Activated CD4-positive, alpha-beta T cell treated with anti-CD3 and anti-CD28 coated beads, Interleukin-2, amount 10 ng/mL, durations not matched to agents 24 days and 14 days (primary cell): ENCODE measurements at regions not wholly inside any gene's neighbourhood (a gene's known extent, or its start where the extent isn't known, plus 50 kb on each side); places are given as distances from the start of the nearest gene placed in this dataset.

Experiments used
- DNase-seq: peaks from one replicate; pipeline ENCODE4 v3.0.0; 2022
- H3K27ac Mint-ChIP-seq: one replicate; pipeline ENCODE4 v1.8.0; 2022; ENCODE audit warnings: mild to moderate bottlenecking, mixed read lengths
- H3K27me3 Mint-ChIP-seq: one replicate; pipeline ENCODE4 v1.8.0; 2022; ENCODE audit warnings: mixed read lengths
- H3K36me3 Mint-ChIP-seq: one replicate; pipeline ENCODE4 v1.8.0; 2022; ENCODE audit warnings: low read depth, mild to moderate bottlenecking, mixed read lengths
- H3K4me1 Mint-ChIP-seq: one replicate; pipeline ENCODE4 v1.8.0; 2021; ENCODE audit warnings: mixed read lengths
- H3K4me3 Mint-ChIP-seq: one replicate; pipeline ENCODE4 v1.8.0; 2022; ENCODE audit warnings: mild to moderate bottlenecking, moderate library complexity, mixed read lengths
- H3K9me3 Mint-ChIP-seq: one replicate; pipeline ENCODE4 v1.8.0; 2021; ENCODE audit warnings: mixed read lengths
- intact Hi-C: fragments of 100-400 bp; cut with micrococcal nuclease; formaldehyde crosslinking; loops from one replicate; pipeline ENCODE4 v1.15.1; 2023

DNA sequence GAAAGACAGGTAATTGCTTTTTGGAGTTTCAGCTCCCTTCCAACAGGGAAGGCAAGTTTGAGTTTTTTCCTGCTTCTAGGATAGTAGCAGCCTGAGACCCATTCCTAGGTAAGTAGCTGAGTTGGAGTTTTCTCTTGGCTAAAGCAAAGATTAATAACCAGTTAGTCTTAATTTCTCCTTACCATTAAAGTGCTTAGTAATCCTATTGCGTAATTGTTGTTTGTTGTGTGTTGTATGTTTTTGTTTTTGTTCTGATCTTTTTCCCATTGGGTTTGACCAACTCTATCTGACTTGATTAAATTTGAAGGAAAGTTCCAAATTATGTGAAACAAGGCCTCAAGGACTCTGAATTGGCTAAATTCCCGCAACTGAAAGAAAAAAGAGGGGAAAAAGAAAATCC, 83.5 kb downstream of the TBX22 start:
- intact Hi-C loops: no loop called here
- no peaks in the 10 kb centered on the region for H3K4me1 Mint-ChIP-seq
- DNase-seq: no peak
- no peaks in the 10 kb centered on the region for H3K36me3 Mint-ChIP-seq
- H3K9me3 Mint-ChIP-seq: no peaks in the 10 kb centered on the region
- no peaks in the 10 kb centered on the region for H3K27me3 Mint-ChIP-seq
- H3K4me3 Mint-ChIP-seq: no peak overlapping the region
- no peak overlapping the region for H3K27ac Mint-ChIP-seq

DNA sequence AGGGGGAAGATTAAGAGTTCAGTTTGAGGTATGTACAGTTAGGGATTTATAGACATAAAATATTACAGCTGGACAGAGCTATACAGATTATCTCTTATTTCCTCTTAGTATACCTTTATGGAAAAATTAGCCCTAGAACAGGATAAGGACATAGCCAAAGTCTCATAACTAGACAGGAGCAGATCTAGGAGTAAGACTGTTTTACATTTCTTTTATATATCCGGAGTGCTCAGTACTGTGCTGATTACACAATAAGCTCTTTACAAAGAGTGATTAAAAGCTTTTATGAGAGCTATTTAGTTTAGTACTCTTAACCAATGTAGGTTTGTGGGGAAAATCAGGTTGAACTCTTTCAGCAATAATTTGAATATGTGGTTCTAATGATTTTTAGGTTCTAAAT, 105.8 kb downstream of the TBX22 start:
- H3K27ac Mint-ChIP-seq: no peak overlapping the region
- H3K9me3 Mint-ChIP-seq: no peaks in the 10 kb centered on the region
- no peaks in the 10 kb centered on the region for H3K36me3 Mint-ChIP-seq
- H3K27me3 Mint-ChIP-seq: no peaks in the 10 kb centered on the region
- H3K4me1 Mint-ChIP-seq: no peaks in the 10 kb centered on the region
- DNase-seq: no peak
- intact Hi-C loops: no loop called here
- H3K4me3 Mint-ChIP-seq: no peak overlapping the region

DNA sequence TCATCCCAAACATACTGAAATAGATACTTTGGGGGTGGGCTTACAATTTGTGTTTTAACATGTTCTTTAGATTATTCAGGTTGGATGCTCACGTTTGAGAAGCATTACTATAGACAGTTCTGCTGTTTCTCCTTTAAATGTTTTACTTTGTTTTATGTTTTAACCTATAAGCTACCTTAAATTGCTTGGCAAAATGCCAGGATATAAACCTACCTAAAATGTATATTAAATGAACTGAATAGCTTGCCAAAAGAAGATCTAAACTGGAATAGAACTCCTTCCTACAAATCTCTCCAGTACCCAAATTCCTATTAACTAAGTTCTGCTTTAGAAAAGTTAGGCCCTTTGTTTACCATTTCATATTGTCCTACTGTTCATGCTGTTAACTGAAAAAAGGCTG, 124.4 kb downstream of the TBX22 start:
- H3K27me3 Mint-ChIP-seq: no peaks in the 10 kb centered on the region
- no peaks in the 10 kb centered on the region for H3K9me3 Mint-ChIP-seq
- DNase-seq: no peak
- H3K4me1 Mint-ChIP-seq: no peaks in the 10 kb centered on the region
- no peak overlapping the region for H3K4me3 Mint-ChIP-seq
- intact Hi-C loops: no loop called here
- no peak overlapping the region for H3K27ac Mint-ChIP-seq
- H3K36me3 Mint-ChIP-seq: no peaks in the 10 kb centered on the region

DNA sequence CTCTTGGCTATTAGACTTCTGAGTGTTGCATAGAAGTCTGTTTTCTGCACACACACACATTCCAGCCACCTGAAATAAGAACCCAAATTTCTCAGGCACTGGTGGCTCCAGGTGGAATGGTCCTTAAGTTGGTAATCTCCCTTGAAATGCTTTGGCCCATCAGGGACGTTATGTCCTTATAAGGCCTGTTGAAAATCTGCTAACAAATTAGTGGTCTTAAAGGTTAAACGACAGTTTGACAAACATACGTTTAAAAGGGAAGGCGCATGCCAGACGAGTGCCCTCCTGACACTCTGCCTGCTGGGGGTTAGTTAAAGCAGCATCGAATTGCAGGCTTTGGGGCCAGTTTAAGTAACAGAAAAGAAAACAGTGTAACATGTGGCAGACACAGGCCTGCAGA, 125.0 kb downstream of the TBX22 start:
- no peak for DNase-seq
- no peaks in the 10 kb centered on the region for H3K27me3 Mint-ChIP-seq
- intact Hi-C loops: no loop called here
- no peaks in the 10 kb centered on the region for H3K9me3 Mint-ChIP-seq
- H3K27ac Mint-ChIP-seq: no peak overlapping the region
- H3K36me3 Mint-ChIP-seq: no peaks in the 10 kb centered on the region
- no peak overlapping the region for H3K4me3 Mint-ChIP-seq
- no peaks in the 10 kb centered on the region for H3K4me1 Mint-ChIP-seq

DNA sequence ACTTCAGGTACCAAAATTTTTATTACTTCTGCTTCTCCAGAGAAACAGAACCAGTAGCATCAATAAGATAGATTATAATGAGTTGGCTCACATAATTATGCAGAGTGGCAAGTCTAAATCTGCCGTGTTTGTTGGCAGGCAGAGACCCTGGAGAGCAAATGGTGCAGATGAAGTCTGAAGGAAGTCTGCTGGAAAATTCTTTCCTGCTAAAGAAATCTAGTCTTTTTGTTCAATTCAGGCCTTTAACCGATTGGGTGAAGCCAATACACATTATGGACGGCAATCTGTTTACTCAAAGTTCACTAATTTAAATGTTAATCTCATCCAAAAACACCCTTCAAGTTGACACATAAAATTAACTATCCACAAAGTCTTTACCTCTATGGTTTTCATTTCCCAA, 156.0 kb downstream of the TBX22 start:
- H3K9me3 Mint-ChIP-seq: no peaks in the 10 kb centered on the region
- intact Hi-C loops: no loop called here
- no peaks in the 10 kb centered on the region for H3K4me1 Mint-ChIP-seq
- DNase-seq: no peak
- H3K4me3 Mint-ChIP-seq: no peak overlapping the region
- no peaks in the 10 kb centered on the region for H3K36me3 Mint-ChIP-seq
- no peak overlapping the region for H3K27ac Mint-ChIP-seq
- no peaks in the 10 kb centered on the region for H3K27me3 Mint-ChIP-seq

DNA sequence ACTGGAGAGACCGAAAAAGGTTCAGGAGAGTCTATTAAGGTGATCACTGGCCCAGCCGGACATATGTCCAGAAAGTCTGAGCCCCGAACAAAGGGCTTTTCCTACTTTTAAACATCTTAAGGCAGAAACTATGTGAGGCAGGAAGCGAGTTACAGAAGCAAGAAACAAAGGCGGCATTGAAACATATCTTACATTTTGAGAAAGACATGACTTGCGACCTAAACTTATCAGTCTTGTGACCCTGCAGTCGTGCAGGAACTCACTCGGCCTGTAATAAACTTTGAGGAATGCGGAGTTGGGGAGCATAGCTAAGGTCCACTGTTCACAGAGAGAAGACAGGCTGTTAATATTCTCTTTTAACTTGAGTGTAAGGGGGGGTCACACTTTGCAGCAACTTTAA, 158.7 kb downstream of the TBX22 start:
- no peak overlapping the region for H3K4me3 Mint-ChIP-seq
- intact Hi-C loops: no loop called here
- H3K27me3 Mint-ChIP-seq: no peaks in the 10 kb centered on the region
- H3K9me3 Mint-ChIP-seq: no peaks in the 10 kb centered on the region
- no peaks in the 10 kb centered on the region for H3K36me3 Mint-ChIP-seq
- no peaks in the 10 kb centered on the region for H3K4me1 Mint-ChIP-seq
- H3K27ac Mint-ChIP-seq: no peak overlapping the region
- DNase-seq: no peak

DNA sequence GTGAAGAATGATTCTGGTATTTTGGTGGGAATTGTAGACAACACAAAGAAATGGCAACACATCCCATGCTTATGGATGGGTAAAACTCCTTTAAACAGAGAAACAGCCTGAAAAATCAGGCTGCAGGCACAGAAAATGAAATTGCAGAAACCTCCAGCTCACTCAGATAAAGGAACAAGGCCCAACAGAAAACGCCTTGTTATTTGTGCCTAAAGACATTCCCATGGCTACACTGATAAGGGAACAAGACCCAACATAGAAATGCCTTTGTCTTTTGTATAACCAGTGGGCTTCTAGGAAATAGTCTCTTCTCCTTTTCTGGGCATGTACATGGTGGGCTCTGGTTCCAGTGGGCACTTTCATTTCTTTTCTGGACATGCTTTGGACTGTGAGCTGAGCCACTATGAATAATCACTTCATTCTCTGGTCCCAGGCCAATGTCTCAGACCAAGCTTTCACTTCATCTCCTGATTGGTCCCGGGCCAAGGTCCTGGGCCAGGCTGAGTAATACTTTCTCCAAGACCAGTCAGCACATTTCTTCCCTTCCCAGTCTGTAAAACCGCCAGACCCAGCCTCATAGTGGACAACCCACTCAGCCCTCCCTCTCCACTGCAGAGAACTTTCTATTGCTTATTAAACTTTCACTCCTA, 160.5 kb downstream of the TBX22 start:
- Mint-ChIP-seq H3K36me3 (no peaks in the 10 kb centered on the region), H3K4me3 (no peak overlapping the region), H3K27me3 (no peaks in the 10 kb centered on the region), H3K9me3 (no peaks in the 10 kb centered on the region), H3K4me1 (no peaks in the 10 kb centered on the region), H3K27ac (no peak overlapping the region)
- DNase-seq: no peak
- intact Hi-C loops: no loop called here

DNA sequence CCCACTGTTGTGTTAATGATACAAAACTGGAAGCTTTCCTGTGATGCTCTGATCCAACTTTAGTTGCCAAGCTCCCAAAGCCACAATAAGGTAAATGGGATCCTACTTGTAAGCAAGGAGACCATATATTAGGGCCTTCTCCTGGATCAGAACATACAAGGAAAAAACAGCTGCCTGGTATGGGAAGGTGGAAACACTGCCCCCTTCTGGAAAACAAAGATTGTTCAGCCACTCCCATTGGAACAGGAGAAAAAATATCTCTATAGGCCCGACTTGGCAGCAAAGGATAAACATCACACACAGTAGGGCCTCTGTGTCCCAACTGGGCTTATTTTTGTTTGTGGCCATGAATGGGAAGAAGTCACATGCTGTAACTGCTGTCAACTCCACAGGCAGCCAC, 166.5 kb downstream of the TBX22 start:
- no peaks in the 10 kb centered on the region for H3K27me3 Mint-ChIP-seq
- no peak for DNase-seq
- no peak overlapping the region for H3K4me3 Mint-ChIP-seq
- H3K9me3 Mint-ChIP-seq: no peaks in the 10 kb centered on the region
- no peaks in the 10 kb centered on the region for H3K36me3 Mint-ChIP-seq
- no peaks in the 10 kb centered on the region for H3K4me1 Mint-ChIP-seq
- intact Hi-C loops: no loop called here
- no peak overlapping the region for H3K27ac Mint-ChIP-seq

DNA sequence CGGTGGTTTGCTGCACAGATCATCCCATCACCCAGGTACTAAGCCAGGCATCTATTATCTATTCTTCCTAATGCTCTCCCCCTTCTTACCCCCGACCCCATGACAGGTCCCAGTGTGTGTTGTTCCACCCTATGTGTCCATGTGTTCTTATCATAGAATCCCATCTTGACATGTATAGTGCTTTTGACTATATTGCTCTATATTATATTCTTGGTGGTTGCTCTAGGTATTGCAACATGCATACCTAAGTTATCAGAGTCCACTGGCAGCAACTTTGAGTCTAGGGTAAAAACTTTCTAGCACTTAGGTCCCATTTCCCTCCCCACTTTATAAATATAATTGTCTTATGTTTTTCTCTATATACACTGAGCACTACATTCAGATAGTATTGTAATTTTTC, 170.3 kb downstream of the TBX22 start:
- intact Hi-C loops: no loop called here
- Mint-ChIP-seq H3K36me3 (no peaks in the 10 kb centered on the region), H3K9me3 (no peaks in the 10 kb centered on the region), H3K27me3 (no peaks in the 10 kb centered on the region), H3K4me3 (no peak overlapping the region), H3K4me1 (no peaks in the 10 kb centered on the region), H3K27ac (no peak overlapping the region)
- DNase-seq: no peak

DNA sequence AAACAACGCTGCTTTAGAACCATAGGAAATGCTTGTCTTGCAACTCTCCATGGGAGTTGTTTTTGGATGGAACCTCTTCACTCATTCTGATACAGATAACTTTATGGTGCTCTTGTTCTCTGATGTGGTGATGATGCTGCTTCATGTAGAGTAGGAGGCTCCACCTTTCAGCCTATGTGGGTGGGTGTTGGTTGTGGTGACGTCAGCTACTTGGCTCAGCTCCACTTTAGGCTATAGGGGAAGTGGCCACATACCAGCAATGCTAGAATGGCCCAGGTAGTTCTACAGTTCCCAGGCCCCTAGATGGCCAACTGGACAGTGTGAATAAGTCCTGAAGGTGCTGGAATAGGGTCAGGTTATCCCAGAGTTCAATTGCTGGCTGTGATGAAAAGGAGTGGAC, 192.1 kb downstream of the TBX22 start:
- Mint-ChIP-seq H3K4me3 (no peak overlapping the region), H3K27me3 (no peaks in the 10 kb centered on the region), H3K36me3 (no peaks in the 10 kb centered on the region), H3K27ac (no peak overlapping the region), H3K9me3 (no peaks in the 10 kb centered on the region), H3K4me1 (no peaks in the 10 kb centered on the region)
- intact Hi-C loops: no loop called here
- DNase-seq: no peak

DNA sequence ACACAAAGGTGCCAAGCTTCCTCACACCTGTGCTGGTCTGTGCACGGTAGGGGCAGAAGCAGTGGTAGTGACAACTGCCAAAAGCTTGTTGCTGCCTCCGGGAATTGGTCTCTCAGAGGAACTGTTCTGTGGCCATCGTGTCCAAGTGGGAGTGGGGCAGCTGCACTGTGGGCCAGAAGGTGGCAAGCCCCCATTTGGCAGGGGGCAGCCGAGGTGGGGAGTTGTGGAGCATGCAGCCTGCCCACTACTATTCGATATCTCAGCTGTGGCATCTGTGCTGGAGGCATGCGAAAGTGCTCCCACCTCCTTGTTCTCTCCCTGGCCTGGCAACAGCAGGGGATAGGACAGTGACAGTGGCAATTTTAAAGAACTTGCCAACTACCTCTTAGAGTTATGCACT, 192.8 kb downstream of the TBX22 start:
- DNase-seq: no peak
- H3K27ac Mint-ChIP-seq: no peak overlapping the region
- H3K4me3 Mint-ChIP-seq: no peak overlapping the region
- H3K27me3 Mint-ChIP-seq: no peaks in the 10 kb centered on the region
- H3K4me1 Mint-ChIP-seq: no peaks in the 10 kb centered on the region
- intact Hi-C loops: no loop called here
- H3K36me3 Mint-ChIP-seq: no peaks in the 10 kb centered on the region
- H3K9me3 Mint-ChIP-seq: no peaks in the 10 kb centered on the region

DNA sequence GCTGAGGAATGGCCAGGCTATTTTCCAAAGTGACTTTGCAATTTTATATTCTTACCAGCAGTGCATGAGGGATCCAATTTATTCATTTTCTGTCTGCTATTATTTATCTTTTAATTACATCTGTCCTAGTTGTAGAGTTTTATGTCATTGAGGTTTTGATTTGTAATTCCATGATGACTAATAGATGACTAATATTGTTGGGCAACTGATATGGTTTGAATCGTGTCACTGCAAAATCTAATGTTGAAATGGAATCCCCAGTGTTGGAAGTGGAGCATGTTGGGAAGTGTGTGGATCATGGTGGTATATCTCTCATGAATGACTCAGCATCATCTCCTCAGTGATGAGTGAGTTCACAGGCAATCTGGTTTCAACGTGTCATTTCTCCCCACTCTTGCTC, 201.5 kb downstream of the TBX22 start:
- no peaks in the 10 kb centered on the region for H3K36me3 Mint-ChIP-seq
- H3K4me1 Mint-ChIP-seq: no peaks in the 10 kb centered on the region
- no peaks in the 10 kb centered on the region for H3K27me3 Mint-ChIP-seq
- no peak overlapping the region for H3K27ac Mint-ChIP-seq
- H3K4me3 Mint-ChIP-seq: no peak overlapping the region
- intact Hi-C loops: no loop called here
- DNase-seq: no peak
- H3K9me3 Mint-ChIP-seq: no peaks in the 10 kb centered on the region

DNA sequence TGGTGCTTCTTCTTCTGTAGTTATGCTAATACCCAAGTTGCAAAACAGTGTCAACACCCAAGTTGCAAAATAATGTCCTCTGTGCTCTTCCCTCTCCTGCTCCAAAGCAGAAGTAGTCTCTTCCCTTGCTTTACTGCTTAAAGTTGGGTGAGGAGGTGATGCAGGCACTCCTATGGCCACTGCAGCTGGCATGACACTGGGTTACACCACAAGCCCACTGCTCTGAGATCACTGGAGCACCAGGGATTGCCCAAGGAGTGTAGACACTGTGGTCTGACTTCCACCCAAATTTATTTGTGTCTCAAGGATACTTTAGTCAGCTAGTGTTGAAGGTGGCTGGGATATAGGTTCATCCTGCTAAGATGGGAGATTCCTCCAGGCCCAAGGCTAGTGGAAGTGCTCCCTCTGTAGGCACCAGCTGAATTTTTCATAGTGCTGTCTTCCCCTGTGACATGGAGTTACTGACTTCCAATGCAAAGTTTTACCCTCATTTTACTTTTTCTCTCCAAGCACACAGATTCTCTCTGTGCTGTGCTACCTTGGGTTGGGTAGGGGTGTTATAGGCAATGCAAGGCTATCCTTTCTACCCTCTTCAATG, 196.2 kb upstream of the TENT5D start:
- Mint-ChIP-seq H3K27ac (no peak overlapping the region), H3K36me3 (no peaks in the 10 kb centered on the region), H3K4me1 (no peaks in the 10 kb centered on the region), H3K4me3 (no peak overlapping the region), H3K9me3 (no peaks in the 10 kb centered on the region), H3K27me3 (no peaks in the 10 kb centered on the region)
- no peak for DNase-seq
- intact Hi-C loops: no loop called here

DNA sequence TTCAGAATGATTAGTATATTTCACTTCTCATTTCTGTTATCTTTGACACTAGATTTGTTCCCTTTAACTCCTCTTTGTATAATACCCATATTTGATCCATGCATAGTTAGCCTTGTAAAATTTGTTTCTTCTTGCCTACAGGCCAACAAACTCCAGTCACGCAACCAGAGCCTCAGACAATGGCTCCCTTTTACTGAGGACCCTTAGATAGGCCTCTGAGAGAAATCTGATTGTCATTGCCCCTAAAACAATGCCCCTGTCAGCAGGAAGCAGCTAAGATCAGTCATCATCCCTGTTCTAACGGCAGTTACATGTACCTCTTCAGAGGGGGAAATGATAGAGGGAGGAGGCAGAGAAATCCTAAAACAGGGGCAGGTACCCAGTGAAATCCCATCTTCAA, 190.6 kb upstream of the TENT5D start:
- H3K27me3 Mint-ChIP-seq: no peaks in the 10 kb centered on the region
- no peaks in the 10 kb centered on the region for H3K36me3 Mint-ChIP-seq
- DNase-seq: no peak
- intact Hi-C loops: no loop called here
- no peak overlapping the region for H3K27ac Mint-ChIP-seq
- H3K4me3 Mint-ChIP-seq: no peak overlapping the region
- no peaks in the 10 kb centered on the region for H3K4me1 Mint-ChIP-seq
- H3K9me3 Mint-ChIP-seq: no peaks in the 10 kb centered on the region

DNA sequence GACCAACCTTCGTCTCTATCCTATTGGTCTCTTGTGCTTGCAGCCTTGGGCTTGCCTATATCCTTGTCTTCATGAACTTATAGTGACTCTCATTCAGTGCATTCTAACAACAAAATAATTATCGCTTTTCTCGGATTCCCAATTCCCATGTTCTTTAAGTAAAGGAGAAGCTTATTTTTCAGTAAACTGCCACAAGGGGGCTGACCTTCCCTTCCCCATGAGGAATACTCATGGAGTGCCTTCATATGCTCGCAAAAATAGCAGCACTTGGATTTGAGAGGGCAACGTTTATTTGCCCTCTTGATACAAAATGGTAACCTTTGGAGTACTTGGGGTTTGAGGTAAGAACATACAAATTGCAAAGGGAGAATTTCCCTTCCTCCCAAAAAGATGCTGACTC, 183.2 kb upstream of the TENT5D start:
- no peaks in the 10 kb centered on the region for H3K9me3 Mint-ChIP-seq
- no peaks in the 10 kb centered on the region for H3K36me3 Mint-ChIP-seq
- intact Hi-C loops: no loop called here
- H3K4me3 Mint-ChIP-seq: no peak overlapping the region
- no peak for DNase-seq
- H3K4me1 Mint-ChIP-seq: no peaks in the 10 kb centered on the region
- H3K27me3 Mint-ChIP-seq: no peaks in the 10 kb centered on the region
- H3K27ac Mint-ChIP-seq: no peak overlapping the region
